ENCODE measurements at regions not wholly inside any gene's neighbourhood (a gene's known extent, or its start where the extent isn't known, plus 50 kb on each side); places are given as distances from the start of the nearest gene placed in this dataset.

- Histone ChIP-seq H4K5ac (ENCODE audit: low read depth, low read length) (no peak overlapping the region), H2BK15ac (ENCODE audit: low read depth, low read length) (no peak overlapping the region), H3K56ac (ENCODE audit: extremely low read depth, insufficient read depth, low read length) (no peak overlapping the region), H3K9me1 (ENCODE audit: insufficient read depth, low read length) (peaks cover 3% of the 10 kb centered on the region; the same call in 1 of the 2 replicates), H3K4ac (ENCODE audit: low read depth, low read length) (no peak overlapping the region; the same call in 1 of the 2 replicates), H3K4me1 (ENCODE audit: control insufficient read depth, insufficient read depth, low read length) (peaks cover 12% of the 10 kb centered on the region), H3K36me3 (ENCODE audit: control insufficient read depth, insufficient read depth, low read length) (no peaks in the 10 kb centered on the region), H2AFZ (replicated peaks; ENCODE audit: low read length, poor library complexity) (no peak overlapping the region), H2BK20ac (ENCODE audit: low read depth, low read length) (no peak overlapping the region; the same call in 1 of the 2 replicates), H4K8ac (ENCODE audit: low read depth in 2 of 2, low read length in 2 of 2) (no peak overlapping the region), H3K23ac (ENCODE audit: low read depth, low read length) (0 out of 2 replicates have a peak overlapping the region, but pooled peaks have one; percentile 24), H3K9me3 (ENCODE audit: control insufficient read depth, insufficient read depth, low read length) (no peaks in the 10 kb centered on the region), H3K79me1 (ENCODE audit: low read depth in 1 of 2, low read length in 2 of 2) (peaks cover 23 to 56% of the 10 kb centered on the region in 2 experiments), H2BK5ac (ENCODE audit: low read depth, low read length, poor library complexity, severe bottlenecking) (peak overlapping the region; percentile 46), H2BK120ac (ENCODE audit: low read depth, low read length) (no peak overlapping the region), H4K91ac (ENCODE audit: insufficient read depth, low read depth, low read length) (no peak overlapping the region), H3K18ac (ENCODE audit: low read depth, low read length) (peak overlapping the region; percentile 52; the same call in 1 of the 2 replicates), H3K9ac (ENCODE audit: low read depth, low read length) (no peak overlapping the region; the same call in 1 of the 2 replicates), H3K4me2 (ENCODE audit: low read depth, low read length) (peak overlapping the region; percentile 95; the same call in 1 of the 2 replicates), H2AK9ac (replicated peaks; ENCODE audit: low read depth, low read length, poor library complexity) (no peak overlapping the region), H2AK5ac (ENCODE audit: low read depth, low read length) (no peak overlapping the region), H3K4me3 (ENCODE audit: insufficient read depth, low read depth, low read length) (no peak overlapping the region), H3K14ac (replicated peaks; ENCODE audit: low read depth, low read length) (no peak overlapping the region; the same call in 1 of the 2 replicates), H3K27me3 (ENCODE audit: control insufficient read depth, insufficient read depth, low read length) (no peaks in the 10 kb centered on the region), H4K20me1 (ENCODE audit: insufficient read depth, low read length) (peaks cover 6% of the 10 kb centered on the region; the same call in 1 of the 2 replicates), H3K27ac (ENCODE audit: insufficient read depth, low read length) (no peak overlapping the region)
- ATAC-seq (ENCODE audit: low read depth) (no peak), DNase-seq (no peak)
- dilution Hi-C loops (cut with HindIII; ENCODE audit: low sequenced_read_pairs, unreplicated experiment) (no loop called here), in situ Hi-C loops (cut with MboI; ENCODE audit: low sequenced_read_pairs) (no loop called here), intact Hi-C loops (cut with micrococcal nuclease) (loop anchor here (2.0 to 10.0 kb wide), 3 partner anchors 17 to 141 kb away; partner anchors contain the start of gene KLF12)
- ChIA-PET CTCF (no interaction called here), POLR2A (ENCODE audit: unreplicated experiment) (no interaction called here)
- no TSS peak for BruUV-seq (replicated peaks)
- TF ChIP-seq MXI1 (IDR thresholded peaks at IDR 0.05; ENCODE audit: borderline replicate concordance, low read depth, low read length) (no peak), MAZ (IDR thresholded peaks at IDR 0.05; ENCODE audit: borderline replicate concordance, low read depth, low read length) (no peak), SMC3 (IDR thresholded peaks at IDR 0.05; ENCODE audit: low read depth, low read length) (no peak), NFE2L2 (IDR thresholded peaks at IDR 0.05; ENCODE audit: low read depth, low read length) (no peak), POLR2A (IDR thresholded peaks at IDR 0.05; ENCODE audit: low read depth, low read length) (no peak), RFX5 (IDR thresholded peaks at IDR 0.05; ENCODE audit: low read depth, low read length) (no peak), MAFK (IDR thresholded peaks at IDR 0.05; ENCODE audit: low read depth, low read length) (no peak), FOS (IDR thresholded peaks at IDR 0.05; ENCODE audit: low read depth, low read length) (no peak), BHLHE40 (IDR thresholded peaks at IDR 0.05; ENCODE audit: low read depth, low read length) (no peak), CHD1 (IDR thresholded peaks at IDR 0.05; ENCODE audit: low read depth, low read length) (no peak), CEBPB (IDR thresholded peaks at IDR 0.05; ENCODE audit: low read depth, low read length) (no peak), CTCF (conservative IDR thresholded peaks at IDR 0.05; ENCODE audit: low read depth, low read length) (no peak)
Observed at GRCh38 chr13:74063533-74064100, 70.6 kb downstream of the KLF12 start.
